ENCODE measurements at regions not wholly inside any gene's neighbourhood (a gene's known extent, or its start where the extent isn't known, plus 50 kb on each side); places are given as distances from the start of the nearest gene placed in this dataset.
A peak's percentile ranks its signal among the peaks of the same experiment; 100 is the strongest.
"Not testable (repeated sequence)": the region's sequence is repeated elsewhere in the genome, so short reads cannot be mapped to it uniquely, and the experiment has no call there.

GRCh38 chr2:42999391-42999841, 207.0 kb upstream of the HAAO start:
- no peak for DNase-seq (ENCODE audit: low read depth)

GRCh38 chr2:42998721-42999120, 206.3 kb upstream of the HAAO start:
- DNase-seq (ENCODE audit: low read depth) = no peak

GRCh38 chr2:42996528-42996927, 204.1 kb upstream of the HAAO start:
- DNase-seq (ENCODE audit: low read depth) = no peak

GRCh38 chr2:42995752-42996422, 203.5 kb upstream of the HAAO start:
- DNase-seq (ENCODE audit: low read depth) = no peak

- not testable (repeated sequence) for DNase-seq (ENCODE audit: low read depth)
Observed at GRCh38 chr2:42989283-42990081, 197.1 kb upstream of the HAAO start.

- DNase-seq (ENCODE audit: low read depth) = not testable (repeated sequence)
Observed at GRCh38 chr2:42988055-42988454, 195.7 kb upstream of the HAAO start.

- DNase-seq (ENCODE audit: low read depth) = peak; percentile 73
Observed at GRCh38 chr2:42987112-42987922, 194.9 kb upstream of the HAAO start.

GRCh38 chr2:42984617-42985016, 192.2 kb upstream of the HAAO start:
- DNase-seq (ENCODE audit: low read depth) = no peak

GRCh38 chr2:42984081-42984480, 191.7 kb upstream of the HAAO start:
- no peak for DNase-seq (ENCODE audit: low read depth)

GRCh38 chr2:42980764-42981416, 188.5 kb upstream of the HAAO start:
- DNase-seq (ENCODE audit: low read depth) = no peak

- DNase-seq (ENCODE audit: low read depth) = no peak
Observed at GRCh38 chr2:42979870-42980763, 187.7 kb upstream of the HAAO start.

- no peak for DNase-seq (ENCODE audit: low read depth)
Observed at GRCh38 chr2:42979416-42979869, 187.1 kb upstream of the HAAO start.

GRCh38 chr2:42978887-42979415, 186.6 kb upstream of the HAAO start:
- DNase-seq (ENCODE audit: low read depth) = no peak

- no peak for DNase-seq (ENCODE audit: low read depth)
Observed at GRCh38 chr2:42978175-42978886, 185.9 kb upstream of the HAAO start.

- no peak for DNase-seq (ENCODE audit: low read depth)
Observed at GRCh38 chr2:42977270-42978174, 185.1 kb upstream of the HAAO start.

- DNase-seq (ENCODE audit: low read depth) = no peak
Observed at GRCh38 chr2:42976351-42976750, 184.0 kb upstream of the HAAO start.

GRCh38 chr2:42974721-42975717, 182.6 kb upstream of the HAAO start:
- DNase-seq (ENCODE audit: low read depth) = peak; percentile 46

All from M059J (cell line).